ENCODE measurements at regions not wholly inside any gene's neighbourhood (a gene's known extent, or its start where the extent isn't known, plus 50 kb on each side); places are given as distances from the start of the nearest gene placed in this dataset.
A peak's percentile ranks its signal among the peaks of the same experiment; 100 is the strongest.

DNA sequence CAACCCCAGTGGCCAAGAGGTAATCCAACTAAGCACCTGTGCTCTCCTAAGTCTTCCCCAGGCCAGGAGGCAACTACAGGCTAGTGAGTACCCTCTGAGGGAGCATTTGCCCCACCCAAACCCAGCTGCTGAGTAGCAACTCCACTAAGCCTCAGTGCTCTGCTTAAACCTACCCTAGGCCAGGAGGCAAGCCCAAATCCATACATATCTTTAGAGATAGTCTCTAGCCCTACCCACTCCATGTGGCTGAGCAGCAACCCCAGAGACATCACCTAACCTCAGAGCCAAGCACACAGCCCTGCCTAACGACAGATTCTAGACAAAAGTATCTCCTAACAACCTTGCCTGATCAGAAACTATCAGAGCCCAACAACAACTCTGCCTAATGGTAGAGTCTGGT, 132.8 kb upstream of the TTC14 start:
- Histone ChIP-seq H3K9me3 (ENCODE audit: control insufficient read depth, insufficient read depth, low read depth, low read length) (no peaks in the 10 kb centered on the region), H3K9ac (ENCODE audit: insufficient read depth, low read length) (no peak overlapping the region), H4K20me1 (ENCODE audit: control insufficient read depth, extremely low read depth, insufficient read depth, low read length) (no peaks in the 10 kb centered on the region), H3K79me2 (ENCODE audit: control insufficient read depth, insufficient read depth, low read length) (no peaks in the 10 kb centered on the region), H3K36me3 (ENCODE audit: control insufficient read depth, insufficient read depth, low read length) (no peaks in the 10 kb centered on the region), H3K4me1 (ENCODE audit: control insufficient read depth, extremely low read depth, insufficient read depth, low read length) (no peaks in the 10 kb centered on the region), H2AFZ (ENCODE audit: low read length) (no peak overlapping the region), H3K4me2 (ENCODE audit: extremely low read depth, insufficient read depth, low read length) (no peak overlapping the region), H3K4me3 (replicated peaks in 1 of 4; ENCODE audit: control extremely low read depth in 1 of 4, insufficient read depth in 1 of 4, low read depth in 3 of 4, low read length in 4 of 4) (no peak overlapping the region), H3K27me3 (ENCODE audit: control insufficient read depth, insufficient read depth, low read length) (no peaks in the 10 kb centered on the region), H3K27ac (ENCODE audit: insufficient read depth, low read length) (no peak overlapping the region)
- no peak for DNase-seq (ENCODE audit: low read depth in 2 of 2)
- TF ChIP-seq, protein P1, sequence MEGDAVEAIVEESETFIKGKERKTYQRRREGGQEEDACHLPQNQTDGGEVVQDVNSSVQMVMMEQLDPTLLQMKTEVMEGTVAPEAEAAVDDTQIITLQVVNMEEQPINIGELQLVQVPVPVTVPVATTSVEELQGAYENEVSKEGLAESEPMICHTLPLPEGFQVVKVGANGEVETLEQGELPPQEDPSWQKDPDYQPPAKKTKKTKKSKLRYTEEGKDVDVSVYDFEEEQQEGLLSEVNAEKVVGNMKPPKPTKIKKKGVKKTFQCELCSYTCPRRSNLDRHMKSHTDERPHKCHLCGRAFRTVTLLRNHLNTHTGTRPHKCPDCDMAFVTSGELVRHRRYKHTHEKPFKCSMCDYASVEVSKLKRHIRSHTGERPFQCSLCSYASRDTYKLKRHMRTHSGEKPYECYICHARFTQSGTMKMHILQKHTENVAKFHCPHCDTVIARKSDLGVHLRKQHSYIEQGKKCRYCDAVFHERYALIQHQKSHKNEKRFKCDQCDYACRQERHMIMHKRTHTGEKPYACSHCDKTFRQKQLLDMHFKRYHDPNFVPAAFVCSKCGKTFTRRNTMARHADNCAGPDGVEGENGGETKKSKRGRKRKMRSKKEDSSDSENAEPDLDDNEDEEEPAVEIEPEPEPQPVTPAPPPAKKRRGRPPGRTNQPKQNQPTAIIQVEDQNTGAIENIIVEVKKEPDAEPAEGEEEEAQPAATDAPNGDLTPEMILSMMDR (conservative IDR thresholded peaks at IDR 0.05 in 1 of 2, IDR thresholded peaks at IDR 0.05 in 1 of 2; ENCODE audit: low read depth in 1 of 2, low read length in 2 of 2): no peak
- TF ChIP-seq EZH2 (IDR thresholded peaks at IDR 0.05; ENCODE audit: low read length, missing control alignments): no peak

DNA sequence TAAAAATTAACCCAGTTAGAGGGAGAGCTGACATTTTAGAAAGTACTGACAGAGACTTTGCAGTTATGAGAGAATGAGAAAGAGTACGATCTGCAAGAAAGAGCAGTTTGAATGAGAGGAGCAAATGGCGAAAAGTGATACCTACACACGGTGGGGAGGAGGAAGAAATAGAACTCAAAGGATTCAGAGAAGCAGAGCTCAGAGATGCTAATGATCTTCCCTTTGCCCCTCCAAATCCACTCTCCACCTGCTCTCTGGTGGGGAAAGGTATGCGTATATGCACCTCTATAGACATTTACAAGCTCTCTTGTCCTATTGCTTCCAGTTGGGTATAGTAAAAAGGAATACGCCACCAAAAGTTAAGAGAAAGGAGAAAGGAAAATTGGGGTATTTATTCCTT, 123.3 kb upstream of the TTC14 start:
- H3K9ac ChIP-seq (ENCODE audit: insufficient read depth, low read length): no peak overlapping the region
- no peak for DNase-seq (ENCODE audit: low read depth in 2 of 2)
- no peak overlapping the region for H3K27ac ChIP-seq (ENCODE audit: insufficient read depth, low read length)
- no peaks in the 10 kb centered on the region for H3K36me3 ChIP-seq (ENCODE audit: control insufficient read depth, insufficient read depth, low read length)
- H3K4me3 ChIP-seq (replicated peaks in 1 of 4; ENCODE audit: control extremely low read depth in 1 of 4, insufficient read depth in 1 of 4, low read depth in 3 of 4, low read length in 4 of 4): no peak overlapping the region
- no peaks in the 10 kb centered on the region for H3K27me3 ChIP-seq (ENCODE audit: control insufficient read depth, insufficient read depth, low read length)
- no peaks in the 10 kb centered on the region for H3K79me2 ChIP-seq (ENCODE audit: control insufficient read depth, insufficient read depth, low read length)
- TF ChIP-seq, protein P1 (conservative IDR thresholded peaks at IDR 0.05 in 1 of 2, IDR thresholded peaks at IDR 0.05 in 1 of 2; ENCODE audit: low read depth in 1 of 2, low read length in 2 of 2): no peak
- no peak for TF ChIP-seq EZH2 (IDR thresholded peaks at IDR 0.05; ENCODE audit: low read length, missing control alignments)
- H2AFZ ChIP-seq (ENCODE audit: low read length): no peak overlapping the region
- H3K4me2 ChIP-seq (ENCODE audit: extremely low read depth, insufficient read depth, low read length): no peak overlapping the region
- H3K9me3 ChIP-seq (ENCODE audit: control insufficient read depth, insufficient read depth, low read depth, low read length): no peaks in the 10 kb centered on the region
- no peaks in the 10 kb centered on the region for H3K4me1 ChIP-seq (ENCODE audit: control insufficient read depth, extremely low read depth, insufficient read depth, low read length)
- no peaks in the 10 kb centered on the region for H4K20me1 ChIP-seq (ENCODE audit: control insufficient read depth, extremely low read depth, insufficient read depth, low read length)

DNA sequence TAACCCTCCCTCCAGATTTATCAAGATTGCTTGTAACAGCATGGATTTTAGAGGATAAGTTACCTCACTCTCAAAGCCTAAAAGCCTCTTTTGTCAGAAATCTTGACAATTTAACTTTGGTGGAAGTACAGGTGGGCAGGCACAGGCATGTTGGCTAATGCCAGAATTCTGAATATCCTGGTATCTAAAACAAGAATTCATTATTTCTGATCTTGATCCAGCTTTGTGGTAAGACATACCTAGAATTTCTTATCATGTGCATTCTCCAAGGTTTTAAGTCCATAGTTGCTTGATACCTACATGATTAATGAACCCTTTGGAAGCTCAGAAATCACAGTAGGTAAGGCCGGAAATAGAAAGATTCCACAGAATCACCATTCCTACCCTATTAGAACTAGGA, 109.9 kb upstream of the TTC14 start:
- Histone ChIP-seq H3K27ac (ENCODE audit: insufficient read depth, low read length) (no peak overlapping the region), H3K9ac (ENCODE audit: insufficient read depth, low read length) (no peak overlapping the region), H3K9me3 (ENCODE audit: control insufficient read depth, insufficient read depth, low read depth, low read length) (no peaks in the 10 kb centered on the region), H3K27me3 (ENCODE audit: control insufficient read depth, insufficient read depth, low read length) (no peaks in the 10 kb centered on the region), H2AFZ (ENCODE audit: low read length) (no peak overlapping the region), H3K4me1 (ENCODE audit: control insufficient read depth, extremely low read depth, insufficient read depth, low read length) (no peaks in the 10 kb centered on the region), H3K79me2 (ENCODE audit: control insufficient read depth, insufficient read depth, low read length) (no peaks in the 10 kb centered on the region), H3K4me2 (ENCODE audit: extremely low read depth, insufficient read depth, low read length) (no peak overlapping the region), H4K20me1 (ENCODE audit: control insufficient read depth, extremely low read depth, insufficient read depth, low read length) (no peaks in the 10 kb centered on the region), H3K36me3 (ENCODE audit: control insufficient read depth, insufficient read depth, low read length) (no peaks in the 10 kb centered on the region), H3K4me3 (replicated peaks in 1 of 4; ENCODE audit: control extremely low read depth in 1 of 4, insufficient read depth in 1 of 4, low read depth in 3 of 4, low read length in 4 of 4) (no peak overlapping the region)
- TF ChIP-seq EZH2 (IDR thresholded peaks at IDR 0.05; ENCODE audit: low read length, missing control alignments): no peak
- peak in 1 of 2 donors; percentile 61 for DNase-seq (ENCODE audit: low read depth in 2 of 2)

Data from fibroblast of lung (primary cell).